ENCODE measurements at regions not wholly inside any gene's neighbourhood (a gene's known extent, or its start where the extent isn't known, plus 50 kb on each side); places are given as distances from the start of the nearest gene placed in this dataset.

GRCh38 chr3:28836199-28836598 is 444.7 kb upstream of the RBMS3 start:
- Histone ChIP-seq H3K4me1 (peaks cover 19 to 20% of the 10 kb centered on the region in 2 donors), H3K36me3 (no peaks in the 10 kb centered on the region), H3K4me3 (no peak overlapping the region), H3K27ac (no peak overlapping the region), H3K9me3 (no peaks in the 10 kb centered on the region), H3K27me3 (no peaks in the 10 kb centered on the region)
- DNase-seq, result no peak
- TF ChIP-seq CTCF (IDR thresholded peaks at IDR 0.05 in 4 of 5, conservative IDR thresholded peaks at IDR 0.05 in 1 of 5) (no peak), POLR2A (IDR thresholded peaks at IDR 0.05) (no peak)
- intact Hi-C loops (cut with DNase I; ENCODE audit: low total_unique reads) (no loop called here), in situ Hi-C loops (cut with MboI; ENCODE audit: low sequenced_read_pairs in 4 of 4) (no loop called here)
- ATAC-seq, result no peak

- TF ChIP-seq CTCF (IDR thresholded peaks at IDR 0.05 in 4 of 5, conservative IDR thresholded peaks at IDR 0.05 in 1 of 5) (no peak), POLR2A (IDR thresholded peaks at IDR 0.05) (no peak)
- intact Hi-C loops (cut with DNase I; ENCODE audit: low total_unique reads), result loop anchor here (5.0 kb wide), 2 partner anchors 94 to 174 kb away; no protein-coding TSS in a partner anchor
- H3K9me3 ChIP-seq, result no peaks in the 10 kb centered on the region
- ATAC-seq, result no peak
- H3K27ac ChIP-seq, result peak overlapping the region in 1 of 4 donors; percentile 52
- no peaks in the 10 kb centered on the region for H3K27me3 ChIP-seq
- H3K4me1 ChIP-seq, result peaks cover 15 to 21% of the 10 kb centered on the region in 2 donors
- no peaks in the 10 kb centered on the region for H3K36me3 ChIP-seq
- no peak for DNase-seq
- in situ Hi-C loops (cut with MboI; ENCODE audit: low sequenced_read_pairs in 4 of 4), result no loop called here
- no peak overlapping the region for H3K4me3 ChIP-seq
Measured at GRCh38 chr3:28840976-28841376, 439.9 kb upstream of the RBMS3 start.

- ATAC-seq, result no peak
- no peaks in the 10 kb centered on the region for H3K36me3 ChIP-seq
- H3K4me1 ChIP-seq, result peaks cover 17 to 21% of the 10 kb centered on the region in 2 donors
- no peak for TF ChIP-seq CTCF (IDR thresholded peaks at IDR 0.05 in 4 of 5, conservative IDR thresholded peaks at IDR 0.05 in 1 of 5)
- no peak for TF ChIP-seq POLR2A (IDR thresholded peaks at IDR 0.05)
- no peaks in the 10 kb centered on the region for H3K9me3 ChIP-seq
- intact Hi-C loops (cut with DNase I; ENCODE audit: low total_unique reads) (loop anchor here (5.0 kb wide), 2 partner anchors 94 to 174 kb away; no protein-coding TSS in a partner anchor), in situ Hi-C loops (cut with MboI; ENCODE audit: low sequenced_read_pairs in 4 of 4) (no loop called here)
- DNase-seq, result no peak
- H3K4me3 ChIP-seq, result no peak overlapping the region
- no peaks in the 10 kb centered on the region for H3K27me3 ChIP-seq
- H3K27ac ChIP-seq, result no peak overlapping the region
Measured at GRCh38 chr3:28841441-28841840, 439.4 kb upstream of the RBMS3 start.

- in situ Hi-C loops (cut with MboI; ENCODE audit: low sequenced_read_pairs in 4 of 4), result no loop called here
- H3K27me3 ChIP-seq, result no peaks in the 10 kb centered on the region
- TF ChIP-seq CTCF (IDR thresholded peaks at IDR 0.05 in 4 of 5, conservative IDR thresholded peaks at IDR 0.05 in 1 of 5), result no peak
- TF ChIP-seq POLR2A (IDR thresholded peaks at IDR 0.05), result no peak
- no peaks in the 10 kb centered on the region for H3K36me3 ChIP-seq
- DNase-seq (peak in 1 of 2 donors; percentile 37), ATAC-seq (peak; percentile 22 to 71)
- no peaks in the 10 kb centered on the region for H3K9me3 ChIP-seq
- H3K27ac ChIP-seq, result peak overlapping the region; percentile 50 to 80 (median 60)
- intact Hi-C loops (cut with DNase I; ENCODE audit: low total_unique reads), result loop anchor here (5.0 kb wide), 2 partner anchors 97 to 177 kb away; no protein-coding TSS in a partner anchor
- peak overlapping the region; percentile 5 to 28 (median 9) for H3K4me3 ChIP-seq
- peaks cover 29% of the 10 kb centered on the region in 2 donors for H3K4me1 ChIP-seq
Measured at GRCh38 chr3:28844298-28845005, 436.4 kb upstream of the RBMS3 start.

Measured in gastrocnemius medialis (tissue), 4 donors.